Esophagus squamous epithelium (tissue), 4 donors: ENCODE measurements at regions not wholly inside any gene's neighbourhood (a gene's known extent, or its start where the extent isn't known, plus 50 kb on each side); places are given as distances from the start of the nearest gene placed in this dataset.

Source experiments
- POLR2A ChIP-seq, 4 donors: fragments of 450-650 bp; IDR thresholded peaks; one replicate each; pipeline ENCODE4 v1.6.1; 2017; ENCODE audit warnings: antibody characterized with exemption in 4 of 4, mild to moderate bottlenecking in 4 of 4, moderate library complexity in 3 of 4
- TF ChIP-seq, protein P1 (sequence below), 6 experiments: fragments of 450-650 bp in 4 of 6; fragments of 200-600 bp in 2 of 6; sonication (generic) in 2 of 6; IDR thresholded peaks; one replicate each; pipeline ENCODE4 v1.5.1; 2016 to 2019; ENCODE audit warnings: antibody characterized with exemption in 6 of 6, mild to moderate bottlenecking in 4 of 6, moderate library complexity in 4 of 6

DNA sequence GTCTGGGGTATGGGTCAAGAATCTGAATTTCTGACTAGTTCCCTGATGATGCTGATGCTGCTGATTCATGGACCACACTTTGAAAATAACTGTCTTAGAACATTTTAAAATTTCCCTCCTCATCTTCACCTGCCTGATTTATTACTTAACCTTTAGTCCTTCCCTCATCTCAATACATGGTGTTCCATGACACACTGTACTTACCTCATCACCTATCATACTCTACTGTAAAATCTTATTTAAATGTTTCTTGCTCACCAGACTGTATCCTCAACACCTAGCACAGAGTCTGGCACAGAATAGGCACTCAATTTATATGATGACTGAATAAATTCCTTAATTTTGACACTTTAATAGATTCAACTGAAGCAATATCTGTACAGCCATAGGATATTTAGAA, 95.7 kb downstream of the FAM161A start:
- TF ChIP-seq, protein P1, sequence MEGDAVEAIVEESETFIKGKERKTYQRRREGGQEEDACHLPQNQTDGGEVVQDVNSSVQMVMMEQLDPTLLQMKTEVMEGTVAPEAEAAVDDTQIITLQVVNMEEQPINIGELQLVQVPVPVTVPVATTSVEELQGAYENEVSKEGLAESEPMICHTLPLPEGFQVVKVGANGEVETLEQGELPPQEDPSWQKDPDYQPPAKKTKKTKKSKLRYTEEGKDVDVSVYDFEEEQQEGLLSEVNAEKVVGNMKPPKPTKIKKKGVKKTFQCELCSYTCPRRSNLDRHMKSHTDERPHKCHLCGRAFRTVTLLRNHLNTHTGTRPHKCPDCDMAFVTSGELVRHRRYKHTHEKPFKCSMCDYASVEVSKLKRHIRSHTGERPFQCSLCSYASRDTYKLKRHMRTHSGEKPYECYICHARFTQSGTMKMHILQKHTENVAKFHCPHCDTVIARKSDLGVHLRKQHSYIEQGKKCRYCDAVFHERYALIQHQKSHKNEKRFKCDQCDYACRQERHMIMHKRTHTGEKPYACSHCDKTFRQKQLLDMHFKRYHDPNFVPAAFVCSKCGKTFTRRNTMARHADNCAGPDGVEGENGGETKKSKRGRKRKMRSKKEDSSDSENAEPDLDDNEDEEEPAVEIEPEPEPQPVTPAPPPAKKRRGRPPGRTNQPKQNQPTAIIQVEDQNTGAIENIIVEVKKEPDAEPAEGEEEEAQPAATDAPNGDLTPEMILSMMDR (IDR thresholded peaks at IDR 0.05), result no peak
- no peak for TF ChIP-seq POLR2A (IDR thresholded peaks at IDR 0.05)
